ENCODE measurements at regions not wholly inside any gene's neighbourhood (a gene's known extent, or its start where the extent isn't known, plus 50 kb on each side); places are given as distances from the start of the nearest gene placed in this dataset.
"Not testable (repeated sequence)": the region's sequence is repeated elsewhere in the genome, so short reads cannot be mapped to it uniquely, and the experiment has no call there.

DNA sequence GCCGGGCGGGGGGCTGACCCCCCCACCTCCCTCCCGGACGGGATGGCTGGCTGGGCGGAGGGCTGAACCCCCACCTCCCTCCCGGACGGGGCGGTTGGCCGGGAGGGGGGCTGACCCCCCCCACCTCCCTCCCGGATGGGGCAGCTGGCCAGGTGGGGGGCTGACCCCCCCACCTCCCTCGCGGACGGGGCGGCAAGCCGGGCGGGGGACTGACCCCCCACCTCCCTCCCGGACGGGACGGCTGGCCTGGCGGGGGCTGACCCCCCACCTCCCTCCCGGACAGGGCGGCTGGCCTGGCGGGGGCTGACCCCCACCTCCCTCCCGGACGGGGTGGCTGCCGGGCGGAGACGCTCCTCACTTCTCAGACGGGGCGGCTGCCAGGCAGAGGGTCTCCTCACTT lies 440.1 kb upstream of the ISX start:
- H3K36me3 ChIP-seq, H3K27me3 ChIP-seq, DNase-seq, H3K9me3 ChIP-seq, H3K4me3 ChIP-seq: not testable (repeated sequence)

DNA sequence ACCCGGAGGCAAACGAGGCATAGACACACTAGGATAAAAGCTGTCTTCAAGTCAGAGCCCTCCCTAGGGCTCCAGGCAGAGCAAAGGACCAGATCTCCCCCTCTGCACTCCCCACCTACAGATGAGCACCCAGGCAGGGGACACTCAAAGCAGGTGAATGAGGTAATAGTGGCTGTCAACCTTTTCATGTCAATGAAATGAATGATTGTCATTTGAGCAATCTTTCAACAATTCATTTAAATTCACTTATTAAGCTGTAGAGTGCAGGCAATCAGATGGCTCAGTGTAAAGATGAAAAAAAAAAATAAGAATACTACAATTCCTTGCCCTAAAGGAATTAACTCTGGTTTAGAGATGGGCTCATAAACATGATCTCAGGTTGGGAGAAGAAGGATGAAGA lies 427.8 kb upstream of the ISX start:
- Histone ChIP-seq H3K9me3 (no peaks in the 10 kb centered on the region), H3K4me3 (no peak overlapping the region)
- no peak for DNase-seq

DNA sequence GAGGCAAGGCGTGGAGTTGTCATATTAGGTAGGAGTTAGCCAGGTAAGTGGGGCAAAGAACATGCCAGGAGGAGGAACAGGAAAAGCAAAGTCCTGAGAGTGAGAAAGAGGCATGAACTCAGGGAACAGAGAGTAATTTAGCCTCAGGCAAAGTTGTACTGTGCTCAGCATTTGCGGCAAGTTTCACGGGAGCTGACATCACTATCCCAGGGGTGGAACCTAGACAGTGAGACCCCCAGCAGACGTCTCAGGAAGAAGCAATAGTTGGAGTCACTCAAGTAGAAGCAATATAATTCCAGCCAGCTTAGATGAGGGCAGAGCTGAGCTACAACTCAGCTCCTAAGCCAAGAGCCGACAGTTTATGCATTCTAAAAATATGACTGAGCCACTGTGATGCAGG lies 426.0 kb upstream of the ISX start:
- Histone ChIP-seq H3K27me3 (no peaks in the 10 kb centered on the region), H3K4me3 (no peak overlapping the region), H3K9me3 (no peaks in the 10 kb centered on the region), H3K36me3 (no peaks in the 10 kb centered on the region)
- no peak for DNase-seq

More for the DNA sequence above, 427.8 kb upstream of the ISX start:
- H3K36me3 ChIP-seq: no peaks in the 10 kb centered on the region
- H3K27me3 ChIP-seq: no peaks in the 10 kb centered on the region

DNA sequence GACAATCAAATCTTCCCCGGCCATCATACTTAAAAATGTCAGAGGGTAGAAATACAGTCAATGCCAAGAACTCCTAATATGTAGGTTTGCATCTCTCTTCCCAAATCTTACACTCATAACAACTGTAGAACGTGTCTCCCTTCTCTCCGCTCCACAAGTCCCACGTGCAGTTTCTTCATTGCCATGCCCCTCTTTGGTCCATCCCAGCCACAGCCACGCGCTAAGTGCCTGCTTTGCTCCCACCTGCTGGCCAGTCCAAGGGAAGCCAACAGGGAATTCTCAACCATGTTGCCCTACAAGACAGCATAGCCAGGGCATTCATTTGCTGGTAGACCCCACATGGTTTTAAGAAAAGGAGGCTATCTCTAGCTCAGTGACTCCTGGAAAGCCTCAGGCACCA lies 420.6 kb upstream of the ISX start:
- Histone ChIP-seq H3K27me3 (no peaks in the 10 kb centered on the region), H3K36me3 (no peaks in the 10 kb centered on the region), H3K4me3 (no peak overlapping the region), H3K9me3 (no peaks in the 10 kb centered on the region)
- DNase-seq: no peak

DNA sequence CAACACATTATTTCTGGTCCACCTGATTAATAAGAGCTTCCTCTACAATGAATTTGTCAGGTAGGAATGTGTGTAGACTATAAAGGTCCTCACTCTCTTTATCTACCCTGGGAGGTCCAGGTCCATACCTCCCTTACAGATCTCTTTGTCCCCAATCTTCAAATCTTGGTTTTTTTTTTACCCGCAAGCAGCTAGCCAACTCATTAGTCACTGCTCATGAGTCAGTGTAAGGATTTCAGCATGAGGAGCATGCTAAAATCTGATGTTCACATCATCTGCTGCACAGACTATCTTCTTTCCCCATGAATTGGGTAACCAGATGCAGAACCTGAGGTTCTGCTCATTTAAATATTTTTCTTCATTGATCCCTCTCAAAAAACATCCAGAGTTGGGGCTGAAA lies 397.0 kb upstream of the ISX start:
- Histone ChIP-seq H3K36me3 (no peaks in the 10 kb centered on the region), H3K27me3 (no peaks in the 10 kb centered on the region), H3K4me3 (no peak overlapping the region), H3K9me3 (no peaks in the 10 kb centered on the region)
- no peak for DNase-seq

DNA sequence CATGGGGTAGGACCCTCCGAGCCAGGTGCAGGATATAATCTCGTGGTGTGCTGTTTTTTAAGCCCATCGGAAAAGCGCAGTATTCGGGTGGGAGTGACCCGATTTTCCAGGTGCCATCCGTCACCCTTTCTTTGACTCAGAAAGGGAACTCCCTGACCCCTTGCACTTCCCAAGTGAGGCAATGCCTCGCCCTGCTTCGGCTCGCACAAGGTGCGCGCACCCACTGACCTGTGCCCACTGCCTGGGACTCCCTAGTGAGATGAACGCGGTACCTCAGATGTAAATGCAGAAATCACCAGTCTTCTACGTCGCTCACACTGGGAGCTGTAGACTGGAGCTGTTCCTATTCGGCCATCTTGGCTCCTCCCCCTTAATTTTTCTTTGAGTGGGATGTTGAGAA lies 382.9 kb upstream of the ISX start:
- not testable (repeated sequence) for H3K36me3 ChIP-seq, H3K4me3 ChIP-seq

DNA sequence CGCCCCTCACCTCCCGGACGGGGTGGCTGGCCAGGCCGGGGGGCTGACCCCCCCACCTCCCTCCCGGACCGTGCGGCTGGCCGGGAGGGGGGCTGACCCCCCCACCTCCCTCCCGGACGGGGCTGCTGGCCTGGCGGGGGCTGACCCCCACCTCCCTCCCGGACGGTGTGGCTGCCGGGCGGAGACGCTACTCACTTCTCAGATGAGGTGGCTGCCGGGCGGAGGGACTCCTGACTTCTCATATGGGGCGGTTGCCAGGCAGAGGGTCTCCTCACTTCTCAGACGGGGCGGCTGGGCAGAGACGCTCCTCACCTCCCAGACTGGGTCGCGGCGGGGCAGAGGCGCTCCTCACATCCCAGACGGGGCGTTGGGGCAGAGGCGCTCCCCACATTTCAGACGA lies 381.7 kb upstream of the ISX start:
- DNase-seq, H3K9me3 ChIP-seq, H3K4me3 ChIP-seq, H3K27me3 ChIP-seq, H3K36me3 ChIP-seq: not testable (repeated sequence)

More for the DNA sequence above, 382.9 kb upstream of the ISX start:
- not testable (repeated sequence) for H3K27me3 ChIP-seq, DNase-seq, H3K9me3 ChIP-seq

DNA sequence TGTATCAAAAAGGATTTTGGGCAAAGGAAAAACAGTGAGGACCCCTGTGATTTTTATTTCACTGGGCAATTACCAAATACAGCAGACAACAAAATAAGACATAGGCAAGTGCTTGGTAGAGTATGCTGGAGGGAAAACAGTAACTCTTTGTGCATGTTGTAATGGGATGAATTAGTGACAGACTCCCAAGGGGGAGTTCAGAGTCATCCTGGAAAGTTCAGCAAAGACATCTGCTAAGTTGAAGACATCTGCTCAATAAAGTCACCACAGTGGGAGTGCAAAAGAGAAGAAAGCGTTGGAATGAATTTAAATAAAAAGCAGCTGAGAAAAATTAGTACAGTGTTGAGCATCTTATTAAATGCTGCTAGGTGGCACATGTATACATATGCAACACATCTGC lies 378.8 kb upstream of the ISX start:
- Histone ChIP-seq H3K4me3 (no peak overlapping the region), H3K9me3 (no peaks in the 10 kb centered on the region)

DNA sequence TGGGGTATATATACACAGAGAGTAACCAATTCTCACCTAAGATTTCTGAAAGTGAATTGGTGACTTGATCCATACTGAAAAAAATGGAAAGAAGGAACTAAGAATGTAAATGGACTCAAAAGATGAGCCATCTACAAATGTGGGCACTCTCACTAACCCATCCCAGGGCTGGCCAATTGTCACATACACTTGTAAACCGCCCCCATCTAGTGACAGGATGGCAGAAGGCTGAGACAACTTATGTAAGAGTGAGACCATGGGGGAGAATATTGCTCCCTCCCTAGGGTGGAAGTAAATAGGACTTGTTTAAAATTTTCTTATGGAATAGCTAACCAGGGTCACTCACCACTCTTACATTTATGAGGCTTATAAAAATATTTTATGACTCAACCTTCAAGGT lies 377.1 kb upstream of the ISX start:
- Histone ChIP-seq H3K4me3 (no peak overlapping the region), H3K9me3 (no peaks in the 10 kb centered on the region), H3K27me3 (no peaks in the 10 kb centered on the region), H3K36me3 (no peaks in the 10 kb centered on the region)
- DNase-seq: no peak

More for the DNA sequence above, 378.8 kb upstream of the ISX start:
- no peaks in the 10 kb centered on the region for H3K27me3 ChIP-seq
- H3K36me3 ChIP-seq: no peaks in the 10 kb centered on the region
- no peak for DNase-seq

DNA sequence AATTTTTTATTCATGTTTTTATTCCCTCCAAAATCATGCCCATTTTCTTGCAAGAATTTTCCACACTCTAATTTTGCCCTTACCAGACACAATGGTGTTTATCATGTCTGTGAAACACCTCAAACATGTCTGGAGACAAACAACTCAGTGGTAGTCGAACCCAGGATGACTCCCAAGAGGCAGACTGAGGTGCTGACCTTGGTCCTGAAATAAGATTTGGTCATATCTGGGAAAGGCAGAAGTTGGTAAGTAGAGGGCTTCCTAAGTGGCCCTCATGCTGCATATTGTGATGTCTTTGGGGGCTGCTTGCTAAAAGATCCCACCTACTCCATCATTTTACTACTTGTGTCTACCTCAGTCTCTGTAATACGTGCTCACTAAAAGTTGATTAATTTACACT lies 369.4 kb upstream of the ISX start:
- no peak for DNase-seq
- Histone ChIP-seq H3K4me3 (no peak overlapping the region), H3K36me3 (no peaks in the 10 kb centered on the region), H3K9me3 (no peaks in the 10 kb centered on the region), H3K27me3 (no peaks in the 10 kb centered on the region)

DNA sequence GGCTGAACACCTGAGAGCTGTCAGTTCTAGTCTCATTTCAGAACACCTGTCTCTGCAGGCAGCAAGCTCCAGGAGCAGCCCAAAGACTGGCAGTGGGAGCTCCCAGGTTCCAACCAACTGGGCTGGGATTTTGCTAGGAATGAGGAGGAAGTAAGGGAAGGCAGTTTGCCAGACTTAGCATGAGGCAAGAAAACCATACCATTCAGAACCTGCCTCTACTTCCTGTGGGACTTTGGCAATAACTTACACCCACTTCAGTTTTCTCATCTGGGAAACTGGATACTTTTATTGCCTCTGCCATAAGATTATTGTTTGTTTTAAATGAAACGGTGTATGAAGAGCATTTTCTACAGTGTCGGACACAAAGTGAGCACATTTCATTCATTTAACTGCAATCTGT lies 363.7 kb upstream of the ISX start:
- no peaks in the 10 kb centered on the region for H3K27me3 ChIP-seq
- no peak overlapping the region for H3K4me3 ChIP-seq
- H3K9me3 ChIP-seq: no peaks in the 10 kb centered on the region
- DNase-seq: no peak
- no peaks in the 10 kb centered on the region for H3K36me3 ChIP-seq

DNA sequence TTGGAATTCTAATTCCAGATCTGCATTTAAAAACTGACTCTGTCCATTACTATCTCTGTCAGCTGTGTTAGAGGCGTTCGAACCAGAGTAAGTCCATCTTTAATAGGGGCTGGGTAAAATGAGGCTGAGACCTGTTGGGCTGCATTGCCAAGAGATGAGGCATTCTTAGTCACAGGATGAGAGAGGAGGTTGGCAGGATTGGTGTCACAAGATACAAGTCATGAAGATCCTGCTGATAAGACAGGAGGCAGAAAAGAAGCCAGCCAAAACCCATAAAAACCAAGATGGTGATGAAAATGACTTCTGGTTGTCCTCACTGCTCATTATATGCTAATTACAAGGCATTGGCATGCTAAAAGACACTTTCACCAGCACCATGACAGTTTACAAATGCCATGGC lies 356.3 kb upstream of the ISX start:
- Histone ChIP-seq H3K4me3 (no peak overlapping the region), H3K27me3 (no peaks in the 10 kb centered on the region), H3K36me3 (no peaks in the 10 kb centered on the region), H3K9me3 (no peaks in the 10 kb centered on the region)
- DNase-seq: no peak

DNA sequence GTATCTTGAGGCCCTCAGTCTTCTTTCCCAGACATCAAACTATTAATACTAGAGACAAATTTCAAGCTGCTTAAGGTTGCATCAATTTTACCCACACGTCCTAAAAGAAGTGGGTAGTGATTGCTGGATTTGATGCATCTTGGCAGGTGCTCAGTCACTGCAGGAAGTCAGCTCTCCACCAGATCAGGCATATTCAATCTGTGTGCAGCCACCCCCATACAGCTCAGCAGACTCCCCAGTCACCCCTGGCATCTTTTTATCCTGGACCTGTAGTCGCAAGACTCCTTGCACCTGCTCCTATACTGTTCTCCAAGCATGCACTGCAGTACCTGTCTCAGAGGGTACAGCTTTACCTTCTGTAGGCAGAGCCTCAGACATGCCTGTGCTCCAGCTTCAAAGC lies 343.1 kb upstream of the ISX start:
- Histone ChIP-seq H3K36me3 (no peaks in the 10 kb centered on the region), H3K4me3 (no peak overlapping the region), H3K9me3 (no peaks in the 10 kb centered on the region), H3K27me3 (no peaks in the 10 kb centered on the region)
- no peak for DNase-seq

DNA sequence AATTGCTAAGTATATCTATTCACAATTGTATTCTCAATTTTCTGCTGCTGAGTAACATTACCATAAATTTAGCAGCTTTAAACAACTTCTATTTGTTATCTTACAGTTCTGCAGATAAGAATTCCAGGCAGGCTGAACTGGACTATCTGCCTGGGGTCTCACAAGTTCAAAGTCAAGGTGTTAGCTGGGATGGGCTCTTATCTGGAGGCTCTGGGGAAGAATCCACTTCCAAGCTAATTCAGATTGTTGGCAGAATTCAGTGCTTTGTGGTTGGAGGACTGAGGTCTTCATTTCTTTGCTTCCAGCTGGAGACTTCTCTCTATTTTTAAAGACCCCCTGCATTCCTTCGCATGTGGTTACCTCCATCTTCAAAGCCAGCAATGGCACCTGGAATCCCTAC lies 329.9 kb upstream of the ISX start:
- H3K36me3 ChIP-seq: no peaks in the 10 kb centered on the region
- H3K9me3 ChIP-seq: no peaks in the 10 kb centered on the region
- H3K27me3 ChIP-seq: no peaks in the 10 kb centered on the region
- H3K4me3 ChIP-seq: no peak overlapping the region
- no peak for DNase-seq

DNA sequence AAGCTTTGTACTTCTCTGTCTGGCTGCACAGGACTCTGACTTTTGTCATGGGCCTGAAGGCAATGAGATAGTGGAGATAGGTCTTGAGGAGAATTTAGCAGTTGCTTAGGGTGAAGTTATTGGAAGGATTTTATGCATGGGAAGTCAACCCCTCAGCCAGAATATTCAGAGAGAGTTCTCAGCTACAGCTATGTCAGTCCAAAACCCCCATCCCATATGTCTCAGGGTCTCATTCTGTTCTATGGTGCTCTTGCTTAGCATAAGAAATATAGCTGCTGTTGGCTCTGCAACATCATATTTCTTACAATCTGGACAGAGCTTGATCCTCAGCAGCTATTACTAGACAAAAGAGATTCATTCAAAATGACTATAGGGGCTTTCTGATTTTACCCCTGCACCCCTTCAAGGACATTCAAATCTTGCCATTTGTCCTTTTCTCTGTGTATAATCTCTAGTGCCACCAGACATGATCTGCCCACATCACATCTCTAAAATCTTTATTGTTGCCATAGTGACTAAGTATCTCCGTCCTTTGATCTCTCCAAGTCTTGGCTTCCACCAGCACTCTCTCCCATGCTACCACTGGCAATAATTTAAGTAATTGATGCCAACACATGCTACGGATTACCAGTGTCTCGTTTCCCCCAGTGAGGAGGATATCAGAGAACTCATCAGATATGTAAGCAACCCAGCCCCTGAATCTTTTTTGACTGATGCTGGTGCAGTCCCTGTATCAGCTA lies 327.1 kb upstream of the ISX start:
- no peak for DNase-seq
- Histone ChIP-seq H3K27me3 (no peaks in the 10 kb centered on the region), H3K9me3 (no peaks in the 10 kb centered on the region), H3K36me3 (no peaks in the 10 kb centered on the region), H3K4me3 (no peak overlapping the region)

DNA sequence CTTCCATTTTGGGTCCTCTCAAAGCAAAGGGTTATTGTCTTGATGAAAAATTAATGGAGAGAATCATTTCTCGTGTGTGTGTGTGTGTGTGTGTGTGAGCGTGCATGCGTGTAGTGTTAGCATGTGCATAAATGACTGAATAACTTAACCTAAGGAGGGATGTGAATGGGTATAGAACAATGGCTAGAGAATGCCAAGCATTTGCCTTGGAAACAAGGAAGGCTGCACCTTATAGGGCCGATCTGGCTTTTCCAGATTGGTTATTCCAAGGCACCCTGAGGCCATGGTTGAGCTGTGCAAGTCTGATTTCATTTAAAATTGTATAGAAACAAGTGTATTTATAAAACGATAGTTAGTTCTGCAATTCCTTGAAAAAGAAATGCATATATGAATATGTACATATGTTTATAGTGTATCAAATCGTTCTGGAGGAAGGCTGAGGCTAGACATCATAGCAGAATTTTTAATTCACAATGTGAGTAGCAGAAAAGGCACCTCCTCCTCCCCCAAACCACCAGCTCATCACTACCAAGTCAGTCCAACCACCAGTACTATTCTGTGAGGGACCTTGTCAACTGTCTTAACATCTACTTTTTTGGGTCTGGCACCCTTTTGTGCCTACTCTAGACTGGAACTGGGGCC lies 322.7 kb upstream of the ISX start:
- Histone ChIP-seq H3K36me3 (no peaks in the 10 kb centered on the region), H3K4me3 (no peak overlapping the region), H3K9me3 (no peaks in the 10 kb centered on the region), H3K27me3 (no peaks in the 10 kb centered on the region)
- no peak for DNase-seq

DNA sequence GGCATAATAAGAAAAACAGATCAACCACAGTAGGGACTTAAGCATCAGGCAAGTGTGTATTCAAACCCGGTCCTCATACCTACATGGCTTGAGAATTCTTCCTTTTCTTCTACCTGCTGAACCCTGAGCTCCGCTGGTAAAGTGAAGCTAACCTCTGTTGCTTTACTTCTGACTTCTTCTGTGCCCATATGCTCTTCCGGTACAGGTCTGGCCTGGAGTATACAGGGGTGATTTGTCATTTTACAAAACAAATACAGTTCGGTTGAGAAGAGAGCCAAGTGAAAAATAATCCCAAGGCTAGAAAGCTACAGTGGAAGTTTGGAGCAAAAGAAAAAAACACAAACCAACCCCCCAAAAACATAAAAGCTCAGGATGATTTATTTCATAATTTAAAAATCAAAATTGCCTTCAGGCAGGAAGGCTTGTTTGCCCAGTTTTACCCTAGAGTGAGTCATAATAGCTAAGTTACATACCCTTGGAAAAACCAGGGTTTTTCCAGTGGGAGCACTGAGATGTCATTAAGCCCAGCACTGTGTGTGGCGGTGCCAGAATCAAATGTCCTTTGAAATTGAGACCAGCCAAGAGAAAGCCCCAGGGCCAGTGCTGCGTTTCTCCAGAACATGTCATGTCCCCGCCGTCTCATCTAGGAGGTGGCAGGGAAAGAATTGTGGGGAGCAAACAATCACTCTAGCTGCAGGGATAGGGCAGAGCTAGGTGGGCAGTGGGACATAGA lies 305.5 kb upstream of the ISX start:
- no peaks in the 10 kb centered on the region for H3K36me3 ChIP-seq
- no peaks in the 10 kb centered on the region for H3K9me3 ChIP-seq
- H3K27me3 ChIP-seq: no peaks in the 10 kb centered on the region
- H3K4me3 ChIP-seq: no peak overlapping the region
- no peak for DNase-seq

DNA sequence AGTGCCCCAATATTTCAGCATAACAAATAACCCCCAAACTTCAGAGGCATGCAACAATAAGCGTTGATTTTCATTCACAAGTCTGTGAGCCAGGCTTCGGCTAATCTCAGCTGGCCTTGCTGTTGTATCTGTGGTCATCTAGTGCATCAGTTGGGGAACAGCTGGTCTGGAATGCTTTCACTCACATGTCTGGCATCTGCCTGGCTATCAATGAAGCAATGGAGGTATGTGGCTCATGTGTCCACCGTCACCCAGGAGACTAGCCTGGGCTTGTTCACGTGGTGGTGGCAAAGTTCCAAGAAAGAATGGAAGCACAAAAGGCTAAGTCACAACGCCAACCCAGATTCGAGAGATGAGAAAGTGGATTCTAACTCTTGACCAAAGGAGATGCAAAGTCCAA lies 304.8 kb upstream of the ISX start:
- no peak overlapping the region for H3K4me3 ChIP-seq
- no peaks in the 10 kb centered on the region for H3K9me3 ChIP-seq
- H3K36me3 ChIP-seq: no peaks in the 10 kb centered on the region
- DNase-seq: no peak
- H3K27me3 ChIP-seq: no peaks in the 10 kb centered on the region

All from MG63 (cell line).